CD4-positive, CD25-positive, alpha-beta regulatory T cell (primary cell): ENCODE measurements at regions not wholly inside any gene's neighbourhood (a gene's known extent, or its start where the extent isn't known, plus 50 kb on each side); places are given as distances from the start of the nearest gene placed in this dataset.

Experiments used
- ATAC-seq, 2 donors: fragments of 150-1000 bp; cut with Tn5 transposase; one replicate each; pipeline ENCODE4 v1.10.0; 2021; ENCODE audit warnings: low read depth in 2 of 2, moderate number of reproducible peaks in 2 of 2, moderate library complexity in 1 of 2
- DNase-seq, 3 donors: peaks; one replicate each; pipeline versions ENCODE4 v3.0.0 to v3.0.0-alpha.2; 2012 to 2022; ENCODE audit warnings: mixed read lengths in 1 of 3
- H3K27ac ChIP-seq: one replicate; pipeline ENCODE4 v1.7.0; 2013; ENCODE audit warnings: mild to moderate bottlenecking, low read length; ENCODE audit not compliant: insufficient read depth, poor library complexity, severe bottlenecking
- H3K27me3 ChIP-seq: one replicate; pipeline ENCODE4 v1.7.0; 2013; ENCODE audit warnings: low read length; ENCODE audit not compliant: control insufficient read depth, insufficient read depth
- H3K36me3 ChIP-seq: one replicate; pipeline ENCODE4 v1.7.0; 2013; ENCODE audit warnings: mild to moderate bottlenecking, low read length, moderate library complexity; ENCODE audit not compliant: control insufficient read depth, insufficient read depth
- H3K4me1 ChIP-seq: 2 replicates; pipeline ENCODE4 v1.7.0; 2013; ENCODE audit warnings: mild to moderate bottlenecking, low read length; ENCODE audit not compliant: insufficient read depth, control insufficient read depth, poor library complexity, severe bottlenecking
- H3K4me3 ChIP-seq: one replicate; pipeline ENCODE4 v1.7.0; 2013; ENCODE audit warnings: low read depth, mild to moderate bottlenecking, low read length, moderate library complexity
- H3K9me3 ChIP-seq, 2 experiments: 1 replicate in 1 of 2; 2 replicates in 1 of 2; pipeline ENCODE4 v1.7.0; 2013; ENCODE audit warnings: low read length in 2 of 2, mild to moderate bottlenecking in 1 of 2, moderate library complexity in 1 of 2; ENCODE audit not compliant: control insufficient read depth in 2 of 2
- H3K27ac Mint-ChIP-seq, 3 donors: one replicate each; pipeline ENCODE4 v1.8.0; 2020 to 2022; ENCODE audit warnings: mild to moderate bottlenecking in 3 of 3, mixed read lengths in 3 of 3, moderate library complexity in 2 of 3
- H3K27me3 Mint-ChIP-seq: one replicate; pipeline ENCODE4 v1.8.0; 2022; ENCODE audit warnings: mild to moderate bottlenecking, mixed read lengths
- H3K36me3 Mint-ChIP-seq: one replicate; pipeline ENCODE4 v1.8.0; 2020; ENCODE audit warnings: mixed read lengths
- H3K4me1 Mint-ChIP-seq, 4 donors: one replicate each; pipeline ENCODE4 v1.8.0; 2020 to 2022; ENCODE audit warnings: mixed read lengths in 4 of 4, mild to moderate bottlenecking in 1 of 4
- H3K4me3 Mint-ChIP-seq, 4 donors: one replicate each; pipeline ENCODE4 v1.8.0; 2020 to 2022; ENCODE audit warnings: mild to moderate bottlenecking in 4 of 4, mixed read lengths in 4 of 4, moderate library complexity in 3 of 4
- H3K9me3 Mint-ChIP-seq, 7 donors: one replicate each; pipeline ENCODE4 v1.8.0; 2020 to 2022; ENCODE audit warnings: mixed read lengths in 7 of 7, mild to moderate bottlenecking in 3 of 7, moderate library complexity in 2 of 7

DNA sequence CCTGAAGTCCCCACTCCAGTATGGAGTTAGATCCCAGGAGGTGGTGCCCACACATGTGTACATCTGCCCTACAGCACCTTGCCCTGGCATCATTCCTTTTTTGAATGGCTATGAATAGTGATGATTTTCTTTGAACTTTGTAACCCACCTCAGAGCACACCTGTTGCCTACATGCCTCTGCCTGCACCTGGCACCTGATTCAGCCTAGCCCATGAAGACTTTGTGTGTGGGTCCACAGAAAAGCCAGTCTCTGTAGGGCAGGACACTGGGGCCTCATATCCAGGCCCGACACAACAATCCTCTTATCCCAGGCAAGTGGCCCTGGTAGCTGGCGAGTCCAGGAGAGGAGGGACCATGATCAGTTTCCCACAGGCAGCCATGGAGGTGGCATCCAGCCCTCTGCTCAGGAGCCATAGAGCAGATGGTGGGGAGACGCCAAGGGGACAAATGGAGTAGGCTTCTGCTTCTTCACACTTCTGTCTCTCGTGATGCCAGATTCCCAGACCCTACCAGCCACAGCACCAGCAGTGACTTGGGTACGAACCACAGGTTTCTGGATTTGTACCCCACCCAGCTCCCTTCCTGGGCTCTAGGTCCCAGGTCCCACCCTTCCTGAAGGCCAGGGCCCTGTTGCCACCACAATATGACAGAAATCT, 230.7 kb downstream of the UACA start:
- peaks cover 10% of the 10 kb centered on the region for H3K27me3 Mint-ChIP-seq
- H3K4me1 ChIP-seq: peaks cover 51% of the 10 kb centered on the region

DNA sequence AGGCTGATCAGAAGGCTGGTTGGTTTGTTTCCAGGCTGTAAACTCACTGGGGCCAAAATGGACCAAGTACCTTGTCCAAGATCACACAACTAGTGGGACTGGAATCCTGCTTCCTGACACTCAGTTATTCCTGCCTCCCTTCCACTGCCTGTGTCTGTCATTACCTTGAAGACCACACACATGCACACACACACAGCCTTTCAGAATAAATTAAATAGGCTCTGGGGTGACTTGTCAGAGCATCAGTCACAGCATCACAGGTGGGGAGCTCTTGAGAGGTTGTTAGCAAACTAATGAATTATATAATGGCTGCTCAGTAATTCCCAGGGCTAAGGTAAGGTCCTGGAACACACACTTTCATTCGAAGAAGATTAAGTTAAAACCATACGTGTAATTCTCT, 231.8 kb downstream of the UACA start:
- Mint-ChIP-seq H3K4me1 (peaks cover 17 to 90% (median 56%) of the 10 kb centered on the region in 4 donors), H3K9me3 (peaks cover 0 to 3% (median 0%) of the 10 kb centered on the region in 7 donors), H3K4me3 (no peak overlapping the region), H3K27ac (peak overlapping the region in 1 of 3 donors; percentile 23), H3K27me3 (peaks cover 7% of the 10 kb centered on the region), H3K36me3 (no peaks in the 10 kb centered on the region)
- Histone ChIP-seq H3K27ac (no peak overlapping the region), H3K9me3 (no peaks in the 10 kb centered on the region), H3K36me3 (no peaks in the 10 kb centered on the region), H3K4me3 (no peak overlapping the region), H3K27me3 (no peaks in the 10 kb centered on the region), H3K4me1 (peaks cover 56% of the 10 kb centered on the region)
- ATAC-seq (no peak), DNase-seq (no peak)

More for the DNA sequence above, 230.7 kb downstream of the UACA start:
- no peaks in the 10 kb centered on the region for H3K36me3 Mint-ChIP-seq
- H3K4me3 Mint-ChIP-seq: peak overlapping the region in 1 of 4 donors; percentile 33
- Histone ChIP-seq H3K27me3 (no peaks in the 10 kb centered on the region), H3K36me3 (no peaks in the 10 kb centered on the region), H3K4me3 (no peak overlapping the region), H3K27ac (no peak overlapping the region), H3K9me3 (no peaks in the 10 kb centered on the region)
- no peak overlapping the region for H3K27ac Mint-ChIP-seq
- ATAC-seq (no peak), DNase-seq (no peak)
- peaks cover 0 to 3% (median 0%) of the 10 kb centered on the region in 7 donors for H3K9me3 Mint-ChIP-seq
- peaks cover 17 to 87% (median 52%) of the 10 kb centered on the region in 4 donors for H3K4me1 Mint-ChIP-seq

DNA sequence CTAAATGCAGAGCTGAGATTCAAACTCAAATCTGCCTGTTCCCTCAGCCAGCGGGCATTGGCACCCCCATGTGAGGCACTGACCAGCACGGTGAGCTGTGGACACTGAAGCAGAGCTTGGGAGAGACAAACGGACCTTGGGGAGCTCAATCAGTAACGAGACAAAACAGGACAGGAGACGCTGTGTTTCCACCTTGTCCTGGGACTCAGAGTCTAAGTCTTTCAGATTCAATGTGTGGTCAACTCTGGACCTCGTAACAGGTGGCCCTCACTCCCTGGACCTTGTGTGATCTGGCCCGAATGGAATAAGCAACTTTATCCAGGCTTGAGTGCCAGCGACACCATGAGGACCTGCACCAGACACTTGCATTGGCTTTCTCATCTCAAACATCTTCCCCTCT, 232.5 kb downstream of the UACA start:
- Histone ChIP-seq H3K9me3 (no peaks in the 10 kb centered on the region), H3K36me3 (no peaks in the 10 kb centered on the region), H3K4me3 (no peak overlapping the region), H3K4me1 (peaks cover 49% of the 10 kb centered on the region), H3K27me3 (no peaks in the 10 kb centered on the region), H3K27ac (no peak overlapping the region)
- Mint-ChIP-seq H3K4me1 (peaks cover 17 to 87% (median 51%) of the 10 kb centered on the region in 4 donors), H3K27ac (peak overlapping the region in 1 of 3 donors; percentile 79), H3K9me3 (peaks cover 0 to 3% (median 0%) of the 10 kb centered on the region in 7 donors), H3K27me3 (peaks cover 4% of the 10 kb centered on the region), H3K4me3 (peak overlapping the region in 1 of 4 donors; percentile 8), H3K36me3 (no peaks in the 10 kb centered on the region)
- ATAC-seq (no peak), DNase-seq (no peak)

DNA sequence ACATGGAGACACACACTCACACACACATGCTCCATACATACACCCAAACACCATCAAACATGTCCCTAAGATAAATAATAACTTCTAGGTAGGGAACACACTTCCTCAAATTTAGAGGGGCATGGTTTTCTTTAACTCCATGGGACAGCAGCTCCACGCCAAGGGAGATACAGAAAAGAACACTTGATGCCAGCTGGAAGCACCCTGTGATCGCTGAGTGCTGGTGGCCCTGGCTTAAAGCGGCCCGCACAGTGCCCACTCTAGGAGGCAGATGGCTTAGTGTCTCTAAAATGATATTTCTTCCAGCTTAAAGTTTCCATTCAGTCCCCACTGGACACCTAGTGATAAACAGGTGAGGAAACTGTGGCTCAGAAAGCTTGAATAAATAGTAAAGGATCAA, 232.9 kb downstream of the UACA start:
- Mint-ChIP-seq H3K4me3 (peak overlapping the region in 3 of 4 donors; percentile 3 to 62 (median 29)), H3K36me3 (no peaks in the 10 kb centered on the region), H3K9me3 (peaks cover 0 to 3% (median 0%) of the 10 kb centered on the region in 7 donors), H3K27ac (peak overlapping the region; percentile 1 to 79 (median 1)), H3K4me1 (peaks cover 17 to 83% (median 49%) of the 10 kb centered on the region in 4 donors), H3K27me3 (peaks cover 4% of the 10 kb centered on the region)
- no peak for ATAC-seq
- DNase-seq: no peak
- Histone ChIP-seq H3K4me3 (no peak overlapping the region), H3K36me3 (no peaks in the 10 kb centered on the region), H3K4me1 (peaks cover 45% of the 10 kb centered on the region), H3K27me3 (no peaks in the 10 kb centered on the region), H3K27ac (no peak overlapping the region), H3K9me3 (no peaks in the 10 kb centered on the region)

DNA sequence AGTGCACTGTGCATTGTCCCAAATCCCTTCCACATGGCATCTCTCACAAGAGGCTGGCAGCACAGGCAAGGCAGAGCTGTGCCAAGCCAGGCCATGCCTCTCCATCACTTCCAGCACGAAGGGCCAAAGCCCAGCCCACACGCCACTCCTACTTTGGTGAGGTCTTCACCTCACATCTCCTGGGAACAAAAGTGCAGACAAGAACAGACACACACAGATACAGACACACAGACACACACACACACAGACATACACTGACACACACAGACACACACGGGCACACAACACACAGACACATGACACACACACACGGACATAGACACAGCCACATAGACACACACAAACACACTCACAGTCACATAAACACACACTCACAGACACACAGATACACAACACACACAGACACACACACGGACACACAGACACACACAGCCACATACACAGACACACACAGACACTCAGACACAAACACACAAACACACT, 233.3 kb downstream of the UACA start:
- peaks cover 0 to 3% (median 0%) of the 10 kb centered on the region in 7 donors for H3K9me3 Mint-ChIP-seq
- H3K36me3 Mint-ChIP-seq: no peaks in the 10 kb centered on the region
- H3K4me1 ChIP-seq: peaks cover 41% of the 10 kb centered on the region
- no peak overlapping the region for H3K27ac ChIP-seq
- H3K27me3 ChIP-seq: no peaks in the 10 kb centered on the region
- no peak for ATAC-seq
- peak overlapping the region; percentile 1 to 79 (median 18) for H3K27ac Mint-ChIP-seq
- peaks cover 4% of the 10 kb centered on the region for H3K27me3 Mint-ChIP-seq
- peak overlapping the region in 3 of 4 donors; percentile 3 to 62 (median 29) for H3K4me3 Mint-ChIP-seq
- H3K4me1 Mint-ChIP-seq: peaks cover 17 to 78% (median 46%) of the 10 kb centered on the region in 4 donors
- DNase-seq: no peak
- no peaks in the 10 kb centered on the region for H3K36me3 ChIP-seq
- H3K4me3 ChIP-seq: no peak overlapping the region
- H3K9me3 ChIP-seq: no peaks in the 10 kb centered on the region

DNA sequence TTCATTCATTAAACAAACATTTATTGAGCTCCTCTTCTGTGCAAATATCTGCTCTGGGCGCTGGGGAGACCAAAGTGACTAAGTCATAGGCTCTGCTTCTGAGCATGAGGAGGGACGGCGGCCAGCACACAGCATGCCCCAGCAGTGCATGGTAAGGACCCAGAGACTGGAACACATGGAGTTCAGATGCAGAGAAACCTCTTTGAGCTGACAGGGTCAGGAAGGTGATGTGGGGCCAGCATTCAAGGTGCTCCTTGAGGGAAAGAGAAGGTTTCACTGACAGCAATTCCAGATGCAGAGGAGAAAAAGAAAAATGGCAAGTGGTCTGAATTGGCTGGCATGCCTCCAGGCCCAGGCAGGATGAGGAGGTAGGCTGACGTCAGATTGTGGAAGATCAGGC, 234.5 kb downstream of the UACA start:
- Mint-ChIP-seq H3K27me3 (peaks cover 4% of the 10 kb centered on the region), H3K27ac (peak overlapping the region; percentile 80 to 90 (median 82)), H3K4me1 (peaks cover 17 to 66% (median 38%) of the 10 kb centered on the region in 4 donors), H3K4me3 (peak overlapping the region in 3 of 4 donors; percentile 40 to 80 (median 60)), H3K9me3 (peaks cover 0 to 2% (median 0%) of the 10 kb centered on the region in 7 donors), H3K36me3 (no peaks in the 10 kb centered on the region)
- H3K27me3 ChIP-seq: no peaks in the 10 kb centered on the region
- H3K27ac ChIP-seq: peak overlapping the region; percentile 64
- H3K36me3 ChIP-seq: no peaks in the 10 kb centered on the region
- H3K9me3 ChIP-seq: no peaks in the 10 kb centered on the region
- DNase-seq: no peak
- no peak for ATAC-seq
- peaks cover 29% of the 10 kb centered on the region for H3K4me1 ChIP-seq
- H3K4me3 ChIP-seq: peak overlapping the region; percentile 68

DNA sequence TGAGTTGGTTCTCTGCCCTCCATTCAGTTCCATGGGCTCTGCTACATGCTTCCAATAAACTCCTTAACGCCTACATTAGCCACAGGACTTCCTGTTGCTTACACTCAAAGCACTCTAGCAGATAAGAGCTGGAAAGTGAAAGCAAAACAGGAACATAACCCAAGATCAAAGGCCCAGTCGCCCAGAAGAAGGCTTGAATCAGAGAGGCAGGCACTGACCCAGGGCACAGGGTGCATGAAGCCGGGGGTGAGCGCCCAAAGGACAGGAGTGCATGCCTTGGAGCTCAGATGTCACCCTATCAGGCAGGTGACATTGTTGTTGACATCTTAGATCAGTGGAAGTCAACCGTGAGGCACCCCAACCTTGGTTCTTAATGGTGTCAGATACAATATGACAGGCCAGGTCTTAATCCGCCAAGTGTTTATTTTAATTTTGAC, 235.1 kb downstream of the UACA start:
- H3K27ac ChIP-seq: peak overlapping the region; percentile 64
- H3K27me3 Mint-ChIP-seq: peaks cover 2% of the 10 kb centered on the region
- DNase-seq (peak; percentile 22 to 88 (median 71)), ATAC-seq (peak; percentile 81 to 94)
- peak overlapping the region; percentile 24 to 80 (median 50) for H3K4me3 Mint-ChIP-seq
- no peaks in the 10 kb centered on the region for H3K36me3 ChIP-seq
- no peaks in the 10 kb centered on the region for H3K27me3 ChIP-seq
- H3K4me3 ChIP-seq: peak overlapping the region; percentile 68
- peaks cover 13 to 60% (median 34%) of the 10 kb centered on the region in 4 donors for H3K4me1 Mint-ChIP-seq
- H3K4me1 ChIP-seq: peaks cover 28% of the 10 kb centered on the region
- H3K9me3 ChIP-seq: no peaks in the 10 kb centered on the region
- peaks cover 0 to 2% (median 0%) of the 10 kb centered on the region in 7 donors for H3K9me3 Mint-ChIP-seq
- H3K27ac Mint-ChIP-seq: peak overlapping the region; percentile 80 to 94 (median 82)
- no peaks in the 10 kb centered on the region for H3K36me3 Mint-ChIP-seq
